Femur (tissue), 1 donor: ENCODE measurements at regions not wholly inside any gene's neighbourhood (a gene's known extent, or its start where the extent isn't known, plus 50 kb on each side); places are given as distances from the start of the nearest gene placed in this dataset.
A peak's percentile ranks its signal among the peaks of the same experiment; 100 is the strongest.
"Not testable (repeated sequence)": the region's sequence is repeated elsewhere in the genome, so short reads cannot be mapped to it uniquely, and the experiment has no call there.

Experiments used
- DNase-seq: peaks from one replicate; pipeline ENCODE4 v3.0.0-alpha.2; 2017

DNA sequence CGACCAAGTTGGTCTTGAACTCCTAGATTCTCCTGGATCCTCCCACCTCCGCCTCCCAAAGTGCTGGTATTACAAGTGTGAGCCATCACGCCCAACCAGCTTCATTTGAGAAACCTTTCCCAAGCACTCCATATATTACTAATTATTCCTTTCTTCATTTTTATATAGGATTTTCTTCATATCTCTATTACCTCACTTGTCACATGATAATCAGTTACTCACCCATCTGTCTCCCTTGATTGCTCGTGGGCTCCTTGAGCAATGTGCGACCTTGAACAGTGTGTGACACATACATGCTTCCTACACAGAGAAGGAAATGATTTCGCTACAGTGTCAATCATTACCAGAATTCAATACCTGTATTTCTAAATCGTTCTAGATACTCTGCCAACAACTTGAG, 110.7 kb upstream of the C2CD4B start:
- DNase-seq = no peak

DNA sequence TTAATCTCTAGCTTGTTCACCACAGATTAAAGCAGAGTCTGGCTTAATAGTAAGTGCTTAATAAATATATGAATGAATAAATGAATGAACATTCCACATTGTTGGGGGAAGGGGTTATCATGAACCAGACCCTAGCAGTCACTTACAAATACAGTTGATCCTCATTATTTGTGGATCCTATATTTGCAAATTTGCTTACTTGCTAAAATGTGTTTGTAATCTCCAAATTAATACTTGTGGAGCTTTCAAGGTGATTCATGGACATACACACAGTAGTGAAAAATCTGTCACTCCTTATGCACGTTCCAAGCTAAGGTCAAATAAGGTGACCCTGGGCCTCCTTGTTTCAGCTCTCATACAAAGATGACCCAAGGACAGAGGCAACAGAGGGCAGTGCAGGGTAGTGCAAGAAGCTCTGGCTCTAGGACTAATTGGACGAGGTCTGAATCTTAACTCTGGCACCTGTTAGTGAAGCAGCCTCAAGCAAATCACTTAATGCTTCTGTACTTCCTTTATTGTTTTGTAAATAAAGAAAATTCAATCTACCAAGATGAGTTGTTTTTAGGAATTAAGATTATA, 112.8 kb upstream of the C2CD4B start:
- DNase-seq = no peak

DNA sequence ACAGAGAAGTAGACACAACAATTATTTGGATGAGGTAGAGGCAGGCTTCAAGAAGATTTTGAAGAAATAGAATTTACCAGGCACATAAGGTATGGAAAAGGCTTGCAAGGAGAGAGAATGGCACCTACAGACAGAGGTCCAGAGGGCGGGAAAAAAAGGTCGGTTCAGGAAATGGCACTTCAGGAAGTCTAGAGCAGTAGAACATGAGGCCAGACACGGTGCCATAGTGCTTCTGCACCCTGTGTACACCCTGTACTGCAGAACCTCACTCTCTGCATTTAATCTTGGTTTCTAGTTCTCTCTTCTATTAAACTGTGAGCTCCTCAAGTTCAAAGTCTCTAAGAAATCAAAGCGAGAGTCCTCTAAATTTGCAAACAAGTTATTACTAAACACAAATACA, 113.4 kb upstream of the C2CD4B start:
- no peak for DNase-seq

DNA sequence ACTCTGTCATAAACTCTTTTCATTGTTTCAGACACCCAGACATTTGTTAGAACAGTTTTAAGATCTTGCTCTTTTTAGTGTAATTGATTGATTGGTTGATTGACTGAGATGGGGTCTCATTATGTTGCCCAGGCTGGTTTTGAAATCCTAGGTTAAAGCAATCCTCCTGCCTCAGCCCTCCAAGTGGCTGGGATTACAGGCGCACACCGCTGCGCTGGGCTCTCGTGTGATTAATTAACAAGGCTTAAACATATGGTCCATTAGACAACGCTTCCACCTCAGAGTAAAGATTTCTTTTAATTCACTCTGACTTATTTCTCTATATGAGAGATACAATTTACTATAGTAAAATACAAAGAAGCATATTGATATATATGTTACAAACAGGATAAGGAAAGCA, 114.0 kb upstream of the C2CD4B start:
- no peak for DNase-seq

DNA sequence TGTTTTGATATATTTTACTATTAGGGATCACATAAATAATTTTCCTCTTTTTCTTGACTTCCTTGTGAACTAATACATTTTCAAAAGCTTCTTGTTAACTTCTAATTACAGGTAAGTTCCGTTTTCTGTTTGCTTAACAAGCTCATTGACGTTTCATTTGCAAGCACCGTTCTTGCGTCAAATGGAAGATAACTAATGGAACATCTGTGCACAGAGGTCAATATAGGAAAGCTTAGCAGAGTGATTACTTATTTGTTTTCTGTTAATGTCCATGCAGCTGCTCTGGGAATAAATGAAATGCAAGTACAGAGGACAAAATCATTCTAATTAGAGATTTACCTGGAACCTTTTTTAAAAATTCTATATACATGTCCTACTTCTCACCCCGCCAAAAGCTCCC, 115.5 kb upstream of the C2CD4B start:
- no peak for DNase-seq

DNA sequence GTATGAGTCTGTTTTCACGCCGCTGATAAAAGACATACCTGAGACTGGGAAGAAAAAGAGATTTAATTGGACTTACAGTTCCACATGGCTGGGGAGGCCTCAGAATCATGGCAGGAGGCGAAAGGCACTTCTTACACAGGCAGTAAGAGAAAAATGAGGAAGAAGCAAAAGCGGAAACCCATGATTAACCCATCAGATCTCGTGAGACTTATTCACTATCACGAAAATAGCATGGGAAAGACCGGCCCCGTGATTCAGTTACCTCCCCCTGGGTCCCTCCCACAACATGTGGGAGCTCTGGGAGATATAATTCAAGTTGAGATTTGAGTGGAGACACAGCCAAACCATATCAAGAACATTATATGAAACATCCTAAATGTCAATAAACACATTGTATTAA, 116.7 kb upstream of the C2CD4B start:
- not testable (repeated sequence) for DNase-seq

DNA sequence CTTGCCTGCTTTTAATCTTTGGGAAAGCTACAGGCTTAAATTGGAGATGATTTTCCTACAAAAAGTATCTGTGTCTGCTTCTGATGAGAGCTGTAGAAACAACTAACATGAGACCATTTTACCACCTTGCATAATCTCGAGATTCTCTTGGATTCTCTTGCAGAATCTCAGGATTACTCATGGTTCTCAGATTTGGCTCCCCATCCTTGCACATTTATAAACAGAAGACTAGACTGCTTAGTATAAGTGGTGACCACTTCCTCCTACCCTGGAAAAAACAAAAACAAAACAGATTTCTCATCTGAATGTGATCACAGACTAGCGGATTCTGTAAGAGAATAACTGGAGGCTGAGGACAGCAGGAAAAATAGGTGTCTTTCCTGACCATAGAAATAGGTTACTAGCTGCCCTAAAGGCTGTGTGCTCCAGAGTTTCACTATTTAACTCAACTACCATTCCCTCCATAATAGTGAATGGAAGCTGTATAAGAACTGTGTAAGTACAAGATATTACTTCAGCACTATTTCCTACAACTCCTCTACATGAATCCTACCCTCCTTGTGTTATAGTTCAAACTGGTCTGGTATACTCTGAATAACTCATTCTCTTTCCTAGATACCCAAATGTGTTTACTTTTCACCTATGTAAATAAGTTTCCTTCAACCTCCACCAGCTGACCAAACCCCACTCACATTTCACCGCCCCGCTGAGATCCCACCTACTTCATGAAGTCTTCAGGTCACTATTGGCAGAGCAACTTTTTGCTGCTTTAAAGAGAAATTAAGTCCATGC, 122.2 kb upstream of the C2CD4B start:
- no peak for DNase-seq

DNA sequence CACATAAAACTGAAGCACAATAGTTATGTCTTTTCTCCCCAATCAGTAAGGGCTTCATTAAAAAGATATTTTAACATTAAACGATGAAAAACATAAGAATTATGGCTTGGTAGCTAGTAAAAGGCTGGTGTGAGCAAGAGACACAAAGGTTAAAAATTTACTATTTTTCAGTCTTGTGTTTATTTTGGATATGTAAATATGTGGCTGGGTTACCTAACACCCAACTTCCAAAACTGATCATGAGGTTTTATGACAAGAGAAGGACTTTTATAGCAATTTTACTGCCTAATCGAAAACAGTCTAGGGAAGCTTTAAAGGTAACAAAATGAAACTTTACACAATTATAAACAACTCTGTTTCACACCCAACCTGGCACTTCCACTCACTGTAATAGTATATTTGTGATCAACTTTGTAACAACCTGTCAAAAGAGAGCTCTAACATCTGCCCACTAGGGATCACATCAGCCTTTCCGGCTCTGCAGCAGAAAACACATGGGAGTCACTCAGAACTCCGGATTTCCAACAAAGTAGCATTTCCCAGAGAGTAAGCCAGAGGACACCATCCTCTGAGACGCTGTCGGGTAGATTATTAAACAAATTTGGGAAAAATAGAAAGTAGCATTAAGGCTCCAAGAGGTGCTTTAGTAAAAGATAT, 123.4 kb upstream of the C2CD4B start:
- DNase-seq = no peak

DNA sequence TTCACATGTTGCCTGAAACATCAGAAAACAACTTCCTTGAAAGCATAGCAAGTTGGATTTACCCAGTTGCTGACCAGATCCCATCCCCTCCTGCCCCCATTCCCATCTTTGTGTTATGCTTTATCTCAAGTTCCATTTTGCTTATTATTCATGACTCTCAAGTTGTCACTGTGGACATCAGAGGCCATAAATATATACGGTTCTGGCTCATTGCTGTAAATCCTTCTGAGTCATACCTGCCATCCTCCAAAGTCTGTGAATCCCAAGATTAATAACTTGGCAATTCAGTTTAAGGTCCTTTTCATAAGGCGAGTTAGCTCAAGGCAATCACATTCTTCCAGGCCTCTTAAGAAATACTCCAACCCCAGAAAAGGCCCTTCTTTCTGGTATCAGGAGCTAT, 126.2 kb upstream of the C2CD4B start:
- no peak for DNase-seq

DNA sequence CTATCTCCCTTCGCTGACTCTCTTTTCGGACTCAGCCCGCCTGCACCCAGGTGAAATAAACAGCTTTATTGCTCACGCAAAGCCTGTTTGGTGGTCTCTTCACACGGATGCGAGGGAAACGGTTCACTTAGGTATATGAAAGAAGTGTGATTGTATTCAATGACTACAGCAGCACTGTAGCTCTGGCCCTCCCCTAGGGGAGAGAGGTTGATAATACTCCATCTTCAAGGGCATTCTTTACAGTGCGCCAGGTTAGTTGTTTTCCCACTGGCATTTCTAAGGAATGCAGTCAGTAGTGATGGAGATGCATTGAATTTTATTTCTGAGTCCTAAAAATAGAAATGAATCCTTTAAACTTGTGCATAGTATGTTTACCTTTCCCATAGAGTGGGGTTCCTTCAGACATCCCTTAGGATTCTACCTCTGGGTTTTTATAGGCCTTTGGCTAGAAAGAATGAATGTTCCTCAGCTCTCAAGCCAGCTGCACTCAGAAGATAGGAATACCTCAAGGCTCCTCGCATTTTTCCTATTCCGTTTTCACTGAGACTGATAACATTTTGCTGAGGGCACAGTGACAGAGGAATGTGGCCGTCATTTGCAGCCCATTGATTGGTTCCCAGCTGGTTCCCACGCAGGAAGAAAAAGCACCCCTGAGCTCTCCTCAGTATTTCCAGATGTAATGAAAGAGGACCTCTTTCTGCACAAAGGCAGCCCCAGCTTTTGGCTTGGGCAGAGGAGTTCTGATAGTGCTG, 131.8 kb upstream of the C2CD4B start:
- no peak for DNase-seq

DNA sequence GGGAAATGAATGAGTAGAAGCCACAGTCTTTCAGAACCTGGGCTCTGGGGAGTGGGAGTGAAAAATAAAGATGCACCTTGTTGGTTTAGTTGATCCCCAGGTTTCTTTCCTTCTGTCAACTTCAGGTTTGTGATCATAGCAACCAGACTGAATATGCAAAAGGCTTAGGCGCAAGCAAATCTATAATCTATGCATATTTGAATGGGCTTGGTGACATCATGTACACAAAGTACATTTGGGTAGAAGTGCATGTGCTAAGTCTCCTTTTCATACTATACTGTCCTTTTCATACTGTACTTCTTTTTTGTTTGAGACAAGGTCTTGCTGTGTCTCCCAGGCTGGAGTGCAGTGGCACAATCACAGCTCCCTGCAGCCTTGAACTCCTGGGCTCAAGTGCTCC, 132.4 kb upstream of the C2CD4B start:
- no peak for DNase-seq

DNA sequence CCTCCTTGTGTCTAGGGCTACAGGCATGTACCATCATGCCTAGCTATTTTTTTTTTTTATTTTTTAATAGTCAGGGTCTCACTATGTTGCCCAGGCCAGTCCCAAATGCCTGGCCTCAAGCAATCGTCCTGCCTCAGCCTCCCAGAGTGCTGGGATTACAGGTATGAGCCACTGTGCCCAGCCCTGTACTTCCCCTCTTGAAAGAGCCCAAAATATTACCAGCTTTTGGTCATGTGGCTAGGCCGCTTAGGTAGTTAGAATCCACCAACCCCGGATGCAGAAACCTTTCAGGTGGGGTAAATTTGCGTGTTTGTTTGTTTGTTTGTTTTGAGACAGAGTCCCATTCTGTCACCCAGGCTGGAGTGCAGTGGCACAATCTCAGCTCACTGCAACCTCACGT, 132.8 kb upstream of the C2CD4B start:
- DNase-seq = no peak

DNA sequence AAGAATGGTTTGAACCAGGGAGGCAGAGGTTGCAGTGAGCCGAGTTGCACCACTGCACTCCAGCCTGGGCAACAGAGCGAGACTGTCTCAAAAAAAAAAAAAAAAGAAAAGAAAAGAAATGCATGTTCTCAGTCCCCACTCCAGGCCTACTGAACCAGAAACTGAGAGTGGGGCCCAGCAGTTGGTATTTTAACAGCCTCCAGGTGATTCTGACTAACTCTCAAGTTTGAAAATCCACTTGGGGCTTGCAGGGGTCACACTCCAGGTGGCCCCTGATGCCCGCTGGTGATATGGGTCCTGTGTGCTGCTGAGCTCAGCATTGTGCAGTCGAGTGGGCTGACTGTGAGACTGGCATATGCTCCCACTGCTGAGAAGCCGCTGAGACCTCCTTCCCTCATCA, 133.7 kb upstream of the C2CD4B start:
- DNase-seq = no peak

DNA sequence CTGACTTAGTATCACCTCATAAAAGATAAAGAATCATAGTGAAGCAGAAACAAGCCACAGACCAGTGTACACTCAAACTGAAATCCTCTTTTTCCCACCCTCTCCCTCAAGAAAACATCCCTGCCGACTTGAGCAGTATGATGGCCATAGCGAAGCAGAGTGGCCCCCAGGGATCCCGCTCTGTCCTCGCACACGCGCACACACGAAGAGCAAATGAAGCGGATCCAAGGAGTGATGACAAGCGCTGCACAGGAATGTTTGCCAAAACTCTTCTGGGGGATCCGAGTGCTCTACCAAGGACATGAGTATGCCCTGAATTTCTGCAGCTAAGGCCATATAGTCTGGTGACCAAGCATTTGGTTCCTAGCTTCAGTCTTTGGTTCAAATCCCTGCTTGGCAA, 134.5 kb upstream of the C2CD4B start:
- no peak for DNase-seq

DNA sequence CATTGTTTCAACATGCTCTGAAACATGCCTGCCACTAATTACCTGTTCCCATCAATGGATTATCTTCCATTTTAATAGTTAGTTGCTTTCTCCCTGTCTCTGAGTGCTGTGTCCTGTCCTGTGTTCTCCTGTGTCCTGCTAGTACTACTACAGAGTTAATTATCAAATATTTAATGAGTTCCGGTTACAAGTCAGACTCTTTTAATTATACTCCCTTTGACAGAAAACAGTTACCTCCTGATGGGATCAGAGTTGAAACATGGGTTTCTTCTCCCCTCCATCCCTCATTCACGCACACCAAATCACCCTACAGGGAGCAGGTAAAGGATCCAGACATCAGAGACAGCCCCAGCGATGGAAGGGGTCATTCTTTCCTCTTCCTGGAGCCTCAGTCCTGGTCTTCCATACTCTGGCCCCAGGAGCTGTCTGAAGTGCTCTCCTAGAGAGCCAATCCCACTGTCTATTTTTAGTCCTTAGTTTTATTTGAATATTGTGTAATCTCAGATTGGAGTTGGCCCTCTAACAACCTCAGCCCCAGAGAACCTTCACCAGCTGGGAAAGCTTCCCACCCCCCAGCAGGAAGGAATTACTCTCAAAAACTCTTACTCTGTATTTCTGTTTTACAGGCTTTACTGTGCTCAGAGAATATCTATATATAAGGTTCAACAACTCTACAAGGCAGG, 137.0 kb upstream of the C2CD4B start:
- DNase-seq = no peak

DNA sequence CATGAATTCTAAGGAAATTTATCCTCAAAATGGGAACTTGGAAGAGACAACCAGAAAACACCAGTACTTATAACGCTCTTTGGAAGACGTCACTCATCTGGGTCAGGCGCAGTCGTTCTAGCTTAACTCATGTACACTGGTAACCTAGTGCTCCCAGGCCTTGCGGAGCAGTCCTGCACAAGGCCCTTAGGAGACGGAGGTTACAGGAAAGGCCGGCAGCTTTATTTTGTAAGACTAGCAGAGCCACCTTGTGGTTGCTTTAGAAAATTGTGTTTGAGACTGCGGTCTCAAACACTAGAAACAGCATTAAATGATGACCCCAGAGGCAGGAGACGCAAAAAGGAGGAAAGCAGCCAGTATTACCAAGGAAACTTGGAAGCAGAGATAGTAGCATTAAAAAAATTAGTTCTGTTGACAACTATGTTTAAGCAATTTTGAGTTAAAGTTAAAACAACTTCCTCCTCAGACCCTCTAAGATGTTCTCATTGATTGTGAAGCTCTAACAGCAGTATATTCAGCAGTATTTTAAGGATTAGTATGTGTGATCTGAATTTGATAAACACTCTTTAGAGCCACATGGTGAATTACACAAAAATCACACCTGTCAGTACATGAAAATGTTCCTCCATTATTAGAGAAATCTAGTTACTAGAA, 141.9 kb upstream of the C2CD4B start:
- DNase-seq = peak; percentile 42

DNA sequence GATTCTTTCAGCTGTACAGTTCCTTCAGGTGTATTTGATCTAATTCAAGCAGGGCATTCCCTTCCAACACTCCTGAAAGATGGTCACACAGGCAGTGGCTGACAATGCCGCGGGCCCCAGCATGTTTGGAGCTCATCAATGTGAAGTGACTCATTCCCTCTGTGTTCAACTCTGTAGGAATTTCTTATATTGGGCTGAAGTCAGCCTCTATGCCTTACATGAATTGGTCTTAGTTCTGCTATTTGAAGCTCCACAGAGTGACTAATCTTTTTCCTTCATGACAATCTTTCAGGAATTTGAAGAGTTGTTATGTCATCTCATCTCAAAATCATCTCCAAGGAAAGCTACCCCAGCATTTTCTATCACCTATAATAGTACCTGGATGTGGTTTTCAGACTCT, 142.5 kb upstream of the C2CD4B start:
- DNase-seq = no peak

DNA sequence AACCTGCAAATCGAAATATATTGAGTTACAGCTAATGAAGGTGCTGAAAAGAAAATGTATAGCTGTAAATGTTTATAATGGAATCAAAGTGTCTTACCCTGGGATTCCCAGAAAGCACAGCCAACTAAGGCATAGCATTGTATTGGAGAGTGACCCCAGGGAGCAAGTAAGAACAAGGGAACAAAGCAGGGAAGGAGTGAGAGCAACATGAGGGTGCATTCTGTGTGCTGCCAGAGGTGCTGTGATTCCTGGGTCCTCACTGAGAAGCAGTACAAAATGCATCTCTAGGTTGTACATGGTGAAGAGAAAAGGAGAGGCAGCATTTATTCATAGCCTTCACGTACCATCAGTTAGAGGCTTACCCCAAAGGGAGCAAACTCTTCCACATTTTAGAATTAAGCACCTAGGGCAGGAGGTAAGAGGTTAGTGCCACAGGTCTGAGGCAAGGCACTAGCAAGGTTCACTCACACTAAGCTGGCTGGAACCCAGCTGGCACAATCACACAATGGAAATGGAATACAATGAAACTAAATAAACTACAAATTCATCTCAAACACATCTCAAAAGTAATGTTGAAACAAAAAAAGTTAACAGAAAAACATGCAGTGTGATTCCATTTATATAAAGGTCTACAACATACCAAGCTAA, 151.5 kb upstream of the C2CD4B start:
- DNase-seq = no peak

DNA sequence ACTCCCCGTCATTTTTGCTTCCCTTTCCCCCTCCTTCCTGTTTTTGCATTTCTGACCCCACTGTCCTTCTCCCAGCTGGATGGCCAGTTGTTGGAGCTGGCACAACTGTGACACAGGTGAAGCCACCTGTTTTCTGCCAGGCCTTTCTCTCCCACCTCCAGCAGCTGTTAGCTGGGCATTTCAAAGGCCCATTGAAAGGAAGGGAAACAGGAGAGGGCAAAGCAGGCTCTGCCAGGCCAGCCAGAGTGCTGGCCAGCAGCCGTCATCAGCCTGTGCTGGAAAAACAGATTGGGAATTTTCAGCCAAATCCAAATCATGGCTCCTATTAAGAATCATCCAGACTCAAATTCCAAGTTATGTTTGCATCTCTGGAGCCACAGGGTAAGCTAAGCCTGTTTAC, 155.2 kb upstream of the C2CD4B start:
- peak; percentile 39 for DNase-seq

DNA sequence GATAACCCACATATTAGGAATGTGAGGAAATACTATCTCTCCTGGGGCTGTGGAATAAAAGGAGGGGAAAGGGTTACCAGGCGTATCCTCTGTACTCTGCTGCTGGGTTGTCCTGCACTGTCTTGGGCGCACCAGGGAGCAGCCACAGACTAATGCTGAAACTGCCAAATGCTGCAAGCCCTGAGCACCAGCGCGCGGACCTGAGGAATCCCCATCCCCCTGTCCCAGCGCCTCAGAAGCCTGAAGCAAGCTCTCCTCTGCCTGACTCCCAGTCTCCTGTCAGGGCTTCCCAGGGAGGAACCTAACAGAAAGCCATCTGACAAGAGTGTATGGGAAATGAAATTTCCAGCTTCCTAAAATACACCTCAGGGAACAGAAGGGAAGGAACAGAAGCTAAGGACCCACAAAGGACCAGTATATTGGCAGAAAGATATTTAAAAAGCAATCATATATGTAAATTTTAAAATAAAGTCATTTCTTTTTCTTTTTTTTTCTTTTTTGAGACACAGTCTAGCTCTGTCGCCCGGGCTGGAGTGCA, 158.3 kb upstream of the C2CD4B start:
- no peak for DNase-seq

DNA sequence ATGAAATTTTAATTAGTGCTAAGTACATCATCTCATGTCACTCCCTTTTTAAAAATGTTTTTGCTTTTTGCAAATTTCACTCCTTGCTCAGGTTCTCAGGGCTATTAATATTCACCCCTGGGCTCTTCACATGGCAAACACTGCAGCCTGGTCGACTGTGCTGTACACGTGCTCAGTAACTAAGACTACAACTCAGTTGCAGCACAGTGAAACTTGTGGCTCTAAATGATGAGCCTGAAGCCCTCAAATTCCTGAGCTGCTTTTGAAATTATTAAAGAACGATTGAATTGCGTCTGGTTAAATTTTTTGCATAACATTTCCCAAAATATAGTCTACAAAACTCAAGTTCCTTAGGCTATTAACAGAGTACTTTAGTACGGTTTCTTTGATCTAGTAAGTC, 159.3 kb upstream of the C2CD4B start:
- DNase-seq = no peak

DNA sequence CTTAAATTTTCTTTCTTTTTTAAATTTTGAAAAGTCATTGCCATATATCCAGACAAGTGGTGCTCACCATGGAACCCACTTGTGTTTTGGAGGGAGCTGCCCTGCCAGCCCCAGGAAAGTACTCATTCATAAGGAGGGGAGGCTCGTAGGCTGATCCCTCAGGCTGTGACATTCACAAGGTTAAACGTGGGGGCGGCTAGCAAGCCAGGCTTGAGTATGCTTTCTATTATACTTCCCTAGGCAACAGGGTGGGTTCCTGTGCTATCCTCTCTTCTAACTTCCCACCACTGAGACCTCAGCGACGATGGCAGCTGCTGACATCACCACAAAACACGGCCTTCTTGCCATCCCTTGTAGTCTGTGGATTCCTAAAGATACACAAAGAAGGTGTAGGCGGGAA, 160.5 kb upstream of the C2CD4B start:
- DNase-seq = no peak
